HepG2 (cell line): ENCODE measurements at regions not wholly inside any gene's neighbourhood (a gene's known extent, or its start where the extent isn't known, plus 50 kb on each side); places are given as distances from the start of the nearest gene placed in this dataset.

ENCODE experiments used
- ATAC-seq: fragments of 200-7000 bp; cut with Tn5 transposase; 3 replicates; pipeline ENCODE4 v1.9.1; 2020; ENCODE audit warnings: mild to moderate bottlenecking, moderate library complexity
- BruUV-seq: library from RNA; stranded (reverse); fragments of 400-500 nt; replicated peaks from 2 replicates; lab custom pipeline; 2021; lab: Mats Ljungman, UMichigan
- CTCF ChIA-PET: fragments of 300-600 bp; formaldehyde crosslinking; extraction: SDS; loops from one replicate; lab custom pipeline; 2021; ENCODE audit warnings: low total read pairs, inconsistent platforms, low intra/inter-chr PET ratio; lab: Yijun Ruan, JAX
- POLR2A ChIA-PET: fragments of 350-600 bp; sonication (Branson Sonifier 250); formaldehyde crosslinking; loops from one replicate; lab custom pipeline; 2020; ENCODE audit warnings: antibody characterized with exemption, inconsistent platforms; lab: Yijun Ruan, JAX
- DNase-seq: peaks from one replicate; pipeline ENCODE4 v3.0.0-alpha.2; 2015; ENCODE audit warnings: low spot score
- FAIRE-seq: peaks from 3 replicates; lab custom pipeline; 2011; peaks lifted over from hg19 to GRCh38; lab: Jason Lieb, UNC
- H2AFZ ChIP-seq: one replicate; pipeline ENCODE4 v1.6.1; 2011; ENCODE audit warnings: low read length, inconsistent platforms
- H3K27ac ChIP-seq: fragments of 300-600 bp; 3 replicates; pipeline ENCODE4 v1.8.0; 2011; ENCODE audit warnings: mixed run types, mild to moderate bottlenecking, mixed read lengths, low read length, inconsistent platforms; ENCODE audit not compliant: insufficient read depth; ENCODE audit errors: extremely low read length
- H3K27me3 ChIP-seq, 2 experiments: fragments of 200-600 bp in 1 of 2; 2 replicates in 1 of 2; 3 replicates in 1 of 2; pipeline versions ENCODE4 v1.6.0 to v1.8.0; 2011; ENCODE audit warnings: low read length in 2 of 2, mild to moderate bottlenecking in 2 of 2, moderate library complexity in 2 of 2, inconsistent platforms in 1 of 2; ENCODE audit not compliant: insufficient read depth in 2 of 2, control insufficient read depth in 1 of 2
- H3K36me3 ChIP-seq, 2 experiments: fragments of 200-600 bp in 1 of 2; replicated peaks in 1 of 2; 2 replicates in 1 of 2; 3 replicates in 1 of 2; pipeline versions ENCODE4 v1.5.1 to v1.8.0; 2011; ENCODE audit warnings: low read length in 2 of 2, inconsistent platforms in 1 of 2; ENCODE audit not compliant: insufficient read depth in 2 of 2, control insufficient read depth in 1 of 2
- H3K4me1 ChIP-seq: 2 replicates; pipeline ENCODE4 v1.5.1; 2012; ENCODE audit warnings: low read length, inconsistent platforms; ENCODE audit not compliant: insufficient read depth
- H3K4me2 ChIP-seq: 2 replicates; pipeline ENCODE4 v1.6.0; 2011; ENCODE audit warnings: low read depth, low read length, inconsistent platforms
- H3K4me3 ChIP-seq, 3 experiments: fragments of 200-600 bp in 1 of 3; sonication (generic), shearing (Covaris generic) in 1 of 3; replicated peaks in 1 of 3; 2 replicates each; pipeline ENCODE4 v1.5.1; 2011 to 2016; ENCODE audit warnings: low read length in 3 of 3, inconsistent platforms in 2 of 3, low read depth in 2 of 3, mild to moderate bottlenecking in 2 of 3, control low read depth in 1 of 3, mixed read lengths in 1 of 3; ENCODE audit not compliant: insufficient read depth in 1 of 3
- H3K79me2 ChIP-seq: one replicate; pipeline ENCODE4 v1.6.1; 2011; ENCODE audit warnings: low read length, inconsistent platforms; ENCODE audit not compliant: insufficient read depth
- H3K9ac ChIP-seq: 2 replicates; pipeline ENCODE4 v1.6.0; 2011; ENCODE audit warnings: mild to moderate bottlenecking, low read depth, low read length, inconsistent platforms; ENCODE audit not compliant: insufficient read depth
- H3K9me3 ChIP-seq: 2 replicates; pipeline ENCODE4 v1.5.1; 2012; ENCODE audit warnings: mild to moderate bottlenecking, low read length
- H4K20me1 ChIP-seq: 2 replicates; pipeline ENCODE4 v1.6.0; 2011; ENCODE audit warnings: inconsistent platforms, mild to moderate bottlenecking, low read length, moderate library complexity; ENCODE audit not compliant: insufficient read depth
- ELF3 ChIP-seq: IDR thresholded peaks from 2 replicates; pipeline ENCODE4 v1.6.1; 2016; ENCODE audit warnings: missing genetic modification reagents, missing compliant biosample characterization
- EP300 ChIP-seq, 3 experiments: sonication (generic) in 1 of 3; formaldehyde crosslinking in 1 of 3; IDR thresholded peaks; 2 replicates each; pipeline versions ENCODE4 v1.5.1 to v1.6.1; 2011 to 2020; ENCODE audit warnings: low read depth in 2 of 3, low read length in 2 of 3, borderline replicate concordance in 1 of 3, improper control_type of control experiment in 1 of 3, mild to moderate bottlenecking in 1 of 3, missing genetic modification reagents in 1 of 3, moderate library complexity in 1 of 3
- ETV5 ChIP-seq: IDR thresholded peaks from 2 replicates; pipeline ENCODE4 v1.6.1; 2018; ENCODE audit warnings: missing biosample characterization, missing genetic modification reagents, inconsistent platforms, borderline replicate concordance
- JDP2 ChIP-seq: sonication (generic); formaldehyde crosslinking; IDR thresholded peaks from 2 replicates; pipeline ENCODE4 v1.8.1; 2022; ENCODE audit warnings: missing genetic modification reagents, borderline replicate concordance
- MEF2D ChIP-seq: sonication (generic); formaldehyde crosslinking; IDR thresholded peaks from 2 replicates; pipeline ENCODE4 v1.5.1; 2020; ENCODE audit warnings: mild to moderate bottlenecking, missing genetic modification reagents
- NFE2 ChIP-seq: sonication (generic); formaldehyde crosslinking; IDR thresholded peaks from 2 replicates; pipeline ENCODE4 v1.4.0; 2020; ENCODE audit warnings: missing genetic modification reagents
- REXO4 ChIP-seq: sonication (generic); formaldehyde crosslinking; IDR thresholded peaks from 2 replicates; pipeline ENCODE4 v1.8.0; 2022; ENCODE audit warnings: missing genetic modification reagents, mild to moderate bottlenecking, borderline replicate concordance
- SOX5 ChIP-seq: IDR thresholded peaks from 2 replicates; pipeline ENCODE4 v1.6.1; 2016; ENCODE audit warnings: borderline replicate concordance
- TRIM24 ChIP-seq: sonication (generic); formaldehyde crosslinking; IDR thresholded peaks from 2 replicates; pipeline ENCODE4 v1.8.0; 2022; ENCODE audit warnings: mild to moderate bottlenecking, missing genetic modification reagents
- ZBTB8A ChIP-seq: sonication (generic); formaldehyde crosslinking; IDR thresholded peaks from 2 replicates; pipeline ENCODE4 v1.4.0; 2020; ENCODE audit warnings: mild to moderate bottlenecking, low read depth, missing genetic modification reagents, borderline replicate concordance
- WGBS: methylation state at CpG from one replicate; pipeline ENCODE4 v1.1.6; 2017; ENCODE audit warnings: low lambda C conversion rate; 5-methylcytosine and 5-hydroxymethylcytosine counted together
- in situ Hi-C: cut with HindIII; loops from 2 replicates; pipeline ENCODE4 v1.10.0; 2017; ENCODE audit warnings: low pct_unique_long_range_greater_than_20kb; ENCODE audit not compliant: extremely low pct_ligation_motif_present
- intact Hi-C: fragments of 100-400 bp; cut with micrococcal nuclease; formaldehyde crosslinking; loops from one replicate; pipeline ENCODE4 v1.10.0; 2022; ENCODE audit not compliant: unreplicated experiment
- TF ChIP-seq, protein P1 (sequence below): sonication (generic); formaldehyde crosslinking; conservative IDR thresholded peaks from 2 replicates; pipeline ENCODE4 v1.8.0; 2022; ENCODE audit warnings: missing genetic modification reagents
- TF ChIP-seq, protein P2 (sequence below): sonication (generic); formaldehyde crosslinking; IDR thresholded peaks from 2 replicates; pipeline ENCODE4 v1.4.0; 2020; ENCODE audit warnings: mild to moderate bottlenecking, missing genetic modification reagents
- TF ChIP-seq, protein P3 (sequence below): sonication (generic); formaldehyde crosslinking; IDR thresholded peaks from 2 replicates; pipeline ENCODE4 v1.4.0; 2020; ENCODE audit warnings: low read depth, mild to moderate bottlenecking, missing genetic modification reagents

DNA sequence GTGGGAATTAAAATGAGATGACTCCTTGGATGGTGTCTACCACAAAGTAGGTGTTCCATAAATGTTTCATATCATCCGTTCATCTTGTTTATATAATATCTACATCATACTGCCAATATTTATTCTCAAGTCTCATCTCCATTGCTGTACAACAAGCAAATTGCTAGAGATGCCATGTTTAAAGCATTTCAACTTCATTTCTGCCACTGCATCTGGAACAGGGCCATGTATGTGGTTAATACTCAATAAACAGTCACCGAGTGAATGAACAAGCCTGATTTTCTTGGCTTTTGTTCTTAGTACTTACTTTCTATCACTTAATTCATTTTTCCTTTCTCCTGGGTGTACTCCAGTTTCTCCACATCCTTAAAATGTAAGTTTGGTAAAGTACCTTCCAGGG, 107.6 kb downstream of the KCNJ2 start:
- TF ChIP-seq ZBTB8A (CRISPR knock-in tag) (no peak), ELF3 (no peak), NFE2 (CRISPR knock-in tag) (no peak), TRIM24 (CRISPR knock-in tag) (no peak), JDP2 (no peak), MEF2D (CRISPR knock-in tag) (no peak), ETV5 (CRISPR knock-in tag) (no peak), EP300 (IDR thresholded peaks at IDR 0.05; ENCODE audit: low read depth in 2 of 2, low read length in 2 of 2) (no peak), EP300 (CRISPR knock-in tag; IDR thresholded peaks at IDR 0.05; ENCODE audit: borderline replicate concordance) (no peak), REXO4 (CRISPR knock-in tag) (no peak), SOX5 (CRISPR knock-in tag) (no peak)
- TF ChIP-seq, protein P1, sequence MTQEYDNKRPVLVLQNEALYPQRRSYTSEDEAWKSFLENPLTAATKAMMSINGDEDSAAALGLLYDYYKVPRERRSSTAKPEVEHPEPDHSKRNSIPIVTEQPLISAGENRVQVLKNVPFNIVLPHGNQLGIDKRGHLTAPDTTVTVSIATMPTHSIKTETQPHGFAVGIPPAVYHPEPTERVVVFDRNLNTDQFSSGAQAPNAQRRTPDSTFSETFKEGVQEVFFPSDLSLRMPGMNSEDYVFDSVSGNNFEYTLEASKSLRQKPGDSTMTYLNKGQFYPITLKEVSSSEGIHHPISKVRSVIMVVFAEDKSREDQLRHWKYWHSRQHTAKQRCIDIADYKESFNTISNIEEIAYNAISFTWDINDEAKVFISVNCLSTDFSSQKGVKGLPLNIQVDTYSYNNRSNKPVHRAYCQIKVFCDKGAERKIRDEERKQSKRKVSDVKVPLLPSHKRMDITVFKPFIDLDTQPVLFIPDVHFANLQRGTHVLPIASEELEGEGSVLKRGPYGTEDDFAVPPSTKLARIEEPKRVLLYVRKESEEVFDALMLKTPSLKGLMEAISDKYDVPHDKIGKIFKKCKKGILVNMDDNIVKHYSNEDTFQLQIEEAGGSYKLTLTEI (CRISPR knock-in tag): no peak
- TF ChIP-seq, protein P2, sequence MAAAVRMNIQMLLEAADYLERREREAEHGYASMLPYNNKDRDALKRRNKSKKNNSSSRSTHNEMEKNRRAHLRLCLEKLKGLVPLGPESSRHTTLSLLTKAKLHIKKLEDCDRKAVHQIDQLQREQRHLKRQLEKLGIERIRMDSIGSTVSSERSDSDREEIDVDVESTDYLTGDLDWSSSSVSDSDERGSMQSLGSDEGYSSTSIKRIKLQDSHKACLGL (CRISPR knock-in tag): no peak
- TF ChIP-seq, protein P3, sequence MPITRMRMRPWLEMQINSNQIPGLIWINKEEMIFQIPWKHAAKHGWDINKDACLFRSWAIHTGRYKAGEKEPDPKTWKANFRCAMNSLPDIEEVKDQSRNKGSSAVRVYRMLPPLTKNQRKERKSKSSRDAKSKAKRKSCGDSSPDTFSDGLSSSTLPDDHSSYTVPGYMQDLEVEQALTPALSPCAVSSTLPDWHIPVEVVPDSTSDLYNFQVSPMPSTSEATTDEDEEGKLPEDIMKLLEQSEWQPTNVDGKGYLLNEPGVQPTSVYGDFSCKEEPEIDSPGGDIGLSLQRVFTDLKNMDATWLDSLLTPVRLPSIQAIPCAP: no peak
- Histone ChIP-seq H3K27ac (no peak overlapping the region), H3K36me3 (no peaks in the 10 kb centered on the region), H4K20me1 (no peaks in the 10 kb centered on the region), H3K9ac (no peak overlapping the region), H2AFZ (no peak overlapping the region), H3K9me3 (peaks cover 79% of the 10 kb centered on the region), H3K4me1 (no peaks in the 10 kb centered on the region), H3K27me3 (no peaks in the 10 kb centered on the region), H3K4me3 (no peak overlapping the region), H3K4me2 (no peak overlapping the region), H3K79me2 (no peaks in the 10 kb centered on the region)
- ATAC-seq (no peak), DNase-seq (no peak), FAIRE-seq (no peak)
- BruUV-seq: no TSS peak
- CTCF ChIA-PET: no interaction called here
- POLR2A ChIA-PET: no interaction called here
- intact Hi-C loops: no loop called here
- in situ Hi-C loops: no loop called here
- 29% methylated on average over 2 of the region's 2 CpGs for WGBS
